RWPE2 (cell line): ENCODE measurements at regions not wholly inside any gene's neighbourhood (a gene's known extent, or its start where the extent isn't known, plus 50 kb on each side); places are given as distances from the start of the nearest gene placed in this dataset.
"Not testable (repeated sequence)": the region's sequence is repeated elsewhere in the genome, so short reads cannot be mapped to it uniquely, and the experiment has no call there.

Source experiments
- ATAC-seq: fragments of 200-7000 bp; cut with Tn5 transposase; 3 replicates; pipeline ENCODE4 v1.9.1; 2021; ENCODE audit warnings: low read depth
- DNase-seq: peaks from one replicate; pipeline ENCODE4 v3.0.0-alpha.2; 2020; ENCODE audit warnings: low spot score
- H3K27ac ChIP-seq: fragments of 450-650 bp; 2 replicates; pipeline ENCODE4 v1.5.1; 2017; ENCODE audit warnings: mild to moderate bottlenecking; ENCODE audit not compliant: poor library complexity, severe bottlenecking
- H3K27me3 ChIP-seq: fragments of 250-450 bp; sonication (Bioruptor Pico); 2 replicates; pipeline ENCODE4 v1.5.1; 2021; ENCODE audit warnings: mild to moderate bottlenecking, moderate library complexity; ENCODE audit not compliant: insufficient read depth, poor library complexity, severe bottlenecking
- H3K36me3 ChIP-seq: fragments of 250-450 bp; sonication (Bioruptor Pico); 2 replicates; pipeline ENCODE4 v1.5.1; 2020; ENCODE audit warnings: low read depth, mild to moderate bottlenecking, moderate library complexity
- H3K4me1 ChIP-seq: fragments of 250-450 bp; sonication (Bioruptor Pico); 2 replicates; pipeline ENCODE4 v1.5.1; 2021; ENCODE audit warnings: mild to moderate bottlenecking, moderate library complexity; ENCODE audit not compliant: insufficient read depth, poor library complexity, severe bottlenecking
- H3K4me3 ChIP-seq: fragments of 250-450 bp; sonication (Bioruptor Pico); 2 replicates; pipeline ENCODE4 v1.5.1; 2021; ENCODE audit warnings: mild to moderate bottlenecking, moderate library complexity; ENCODE audit not compliant: severe bottlenecking
- H3K9me3 ChIP-seq: fragments of 250-450 bp; sonication (Bioruptor Pico); 2 replicates; pipeline ENCODE4 v1.5.1; 2021; ENCODE audit warnings: mild to moderate bottlenecking, moderate library complexity; ENCODE audit not compliant: severe bottlenecking
- CTCF ChIP-seq: fragments of 450-650 bp; IDR thresholded peaks from one replicate; pipeline ENCODE4 v1.5.1; 2017; ENCODE audit warnings: mild to moderate bottlenecking, moderate library complexity; ENCODE audit not compliant: poor library complexity, severe bottlenecking

- Histone ChIP-seq H3K27ac (no peak overlapping the region), H3K9me3 (no peaks in the 10 kb centered on the region), H3K4me3 (no peak overlapping the region), H3K27me3 (no peaks in the 10 kb centered on the region), H3K36me3 (no peaks in the 10 kb centered on the region), H3K4me1 (no peaks in the 10 kb centered on the region)
- DNase-seq (no peak), ATAC-seq (no peak)
- no peak for TF ChIP-seq CTCF
These were observed 549.4 kb upstream of the SALL3 start for GRCh38 chr18:78430131-78430758.

DNA sequence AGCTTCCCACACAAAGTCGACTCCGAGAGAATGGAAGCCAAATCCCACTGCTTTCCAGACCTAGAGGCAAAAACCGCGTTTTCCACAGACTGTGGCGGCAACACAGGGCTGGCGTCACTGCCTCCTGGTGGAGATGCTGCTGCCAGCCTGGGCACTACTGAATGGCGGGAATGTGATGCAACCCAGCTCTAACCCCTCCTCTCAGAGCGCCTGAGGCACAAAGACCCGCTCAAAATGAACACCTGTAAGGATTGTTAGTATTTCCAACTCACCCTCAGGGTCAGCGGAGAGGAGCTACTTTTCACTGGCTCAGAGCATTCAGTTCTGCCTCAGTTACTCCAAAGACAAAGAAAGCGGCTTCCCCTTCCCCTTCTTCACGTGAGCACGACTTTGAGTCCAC lies 548.0 kb upstream of the SALL3 start:
- Histone ChIP-seq H3K27ac (no peak overlapping the region), H3K4me3 (no peak overlapping the region), H3K9me3 (no peaks in the 10 kb centered on the region), H3K27me3 (no peaks in the 10 kb centered on the region), H3K4me1 (no peaks in the 10 kb centered on the region), H3K36me3 (no peaks in the 10 kb centered on the region)
- ATAC-seq (no peak), DNase-seq (no peak)
- no peak for TF ChIP-seq CTCF

- Histone ChIP-seq H3K27me3 (no peaks in the 10 kb centered on the region), H3K36me3 (no peaks in the 10 kb centered on the region), H3K27ac (no peak overlapping the region), H3K4me3 (no peak overlapping the region), H3K4me1 (no peaks in the 10 kb centered on the region), H3K9me3 (no peaks in the 10 kb centered on the region)
- no peak for TF ChIP-seq CTCF
- DNase-seq = no peak
- no peak for ATAC-seq
These were observed 546.1 kb upstream of the SALL3 start for GRCh38 chr18:78433562-78433961.

- H3K36me3 ChIP-seq = no peaks in the 10 kb centered on the region
- no peak overlapping the region for H3K27ac ChIP-seq
- no peaks in the 10 kb centered on the region for H3K4me1 ChIP-seq
- H3K4me3 ChIP-seq = no peak overlapping the region
- DNase-seq (no peak), ATAC-seq (no peak)
- H3K27me3 ChIP-seq = no peaks in the 10 kb centered on the region
- no peak for TF ChIP-seq CTCF
- no peaks in the 10 kb centered on the region for H3K9me3 ChIP-seq
These were observed 543.5 kb upstream of the SALL3 start for GRCh38 chr18:78436110-78436509.

- DNase-seq, H3K4me3 ChIP-seq, H3K27ac ChIP-seq, H3K9me3 ChIP-seq, H3K27me3 ChIP-seq, H3K36me3 ChIP-seq, H3K4me1 ChIP-seq, ATAC-seq: not testable (repeated sequence)
These were observed 541.4 kb upstream of the SALL3 start for GRCh38 chr18:78438235-78438634.
